ENCODE measurements at regions not wholly inside any gene's neighbourhood (a gene's known extent, or its start where the extent isn't known, plus 50 kb on each side); places are given as distances from the start of the nearest gene placed in this dataset.

DNA sequence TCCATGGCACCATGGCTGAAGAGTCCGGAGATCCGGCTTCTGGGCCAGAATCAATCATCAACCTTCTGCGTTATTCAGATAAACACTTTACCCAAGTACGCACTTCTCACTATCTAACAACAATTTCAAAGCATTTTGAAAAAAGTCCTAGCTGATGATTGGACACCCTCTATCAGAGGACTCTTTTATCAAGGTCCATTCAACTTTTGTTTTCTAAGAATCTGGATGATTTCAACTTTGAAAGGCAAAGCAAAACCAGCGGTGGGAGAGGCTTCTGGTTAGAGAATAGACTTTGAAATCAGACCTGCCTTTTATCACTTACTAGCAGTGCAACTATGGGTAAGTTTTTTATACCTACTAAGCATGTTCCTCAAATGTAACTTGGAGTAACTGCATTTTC lies 293.6 kb upstream of the TNP1 start:
- TF ChIP-seq, protein P1, sequence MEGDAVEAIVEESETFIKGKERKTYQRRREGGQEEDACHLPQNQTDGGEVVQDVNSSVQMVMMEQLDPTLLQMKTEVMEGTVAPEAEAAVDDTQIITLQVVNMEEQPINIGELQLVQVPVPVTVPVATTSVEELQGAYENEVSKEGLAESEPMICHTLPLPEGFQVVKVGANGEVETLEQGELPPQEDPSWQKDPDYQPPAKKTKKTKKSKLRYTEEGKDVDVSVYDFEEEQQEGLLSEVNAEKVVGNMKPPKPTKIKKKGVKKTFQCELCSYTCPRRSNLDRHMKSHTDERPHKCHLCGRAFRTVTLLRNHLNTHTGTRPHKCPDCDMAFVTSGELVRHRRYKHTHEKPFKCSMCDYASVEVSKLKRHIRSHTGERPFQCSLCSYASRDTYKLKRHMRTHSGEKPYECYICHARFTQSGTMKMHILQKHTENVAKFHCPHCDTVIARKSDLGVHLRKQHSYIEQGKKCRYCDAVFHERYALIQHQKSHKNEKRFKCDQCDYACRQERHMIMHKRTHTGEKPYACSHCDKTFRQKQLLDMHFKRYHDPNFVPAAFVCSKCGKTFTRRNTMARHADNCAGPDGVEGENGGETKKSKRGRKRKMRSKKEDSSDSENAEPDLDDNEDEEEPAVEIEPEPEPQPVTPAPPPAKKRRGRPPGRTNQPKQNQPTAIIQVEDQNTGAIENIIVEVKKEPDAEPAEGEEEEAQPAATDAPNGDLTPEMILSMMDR (conservative IDR thresholded peaks at IDR 0.05; ENCODE audit: low read depth in 2 of 2): no peak
- TF ChIP-seq EZH2 (IDR thresholded peaks at IDR 0.05; ENCODE audit: low read depth, unreplicated experiment): no peak
